B cell (primary cell): ENCODE measurements at regions not wholly inside any gene's neighbourhood (a gene's known extent, or its start where the extent isn't known, plus 50 kb on each side); places are given as distances from the start of the nearest gene placed in this dataset.

ENCODE experiments used
- ATAC-seq: fragments of 200-7000 bp; cut with Tn5 transposase; one replicate; pipeline ENCODE4 v1.10.0; 2021; ENCODE audit warnings: low read depth, mild to moderate bottlenecking, moderate number of reproducible peaks, moderate library complexity
- CTCF ChIA-PET: fragments of 350-600 bp; sonication (Branson Sonifier 250); formaldehyde crosslinking; loops from one replicate; lab custom pipeline; 2021; ENCODE audit warnings: antibody characterized with exemption, inconsistent platforms; lab: Charles Lee
- POLR2A ChIA-PET: fragments of 350-600 bp; sonication (Branson Sonifier 250); formaldehyde crosslinking; loops from one replicate; lab custom pipeline; 2021; ENCODE audit warnings: antibody characterized with exemption; lab: Charles Lee
- DNase-seq: peaks from one replicate; pipeline ENCODE4 v3.0.0; 2013
- H2AFZ ChIP-seq: 2 replicates; pipeline ENCODE4 v1.6.1; 2012; ENCODE audit warnings: mild to moderate bottlenecking, low read depth, low read length; ENCODE audit not compliant: insufficient read depth, poor library complexity, severe bottlenecking
- H3K27ac ChIP-seq, 2 donors: 1 replicate in 1 of 2; 2 replicates in 1 of 2; pipeline ENCODE4 v1.5.1; 2012 to 2013; ENCODE audit warnings: low read length in 2 of 2, mild to moderate bottlenecking in 2 of 2, moderate library complexity in 1 of 2
- H3K27me3 ChIP-seq, 4 experiments: fragments of 200-600 bp in 1 of 4; sonication (generic) in 1 of 4; replicated peaks in 1 of 4; 1 replicate in 2 of 4; 2 replicates in 2 of 4; pipeline versions ENCODE4 v1.6.1 to v1.7.0; 2013 to 2016; ENCODE audit warnings: low read length in 3 of 4, mild to moderate bottlenecking in 2 of 4, mixed read lengths in 1 of 4, moderate library complexity in 1 of 4; ENCODE audit not compliant: insufficient read depth in 4 of 4, control insufficient read depth in 3 of 4; ENCODE audit errors: control extremely low read depth in 1 of 4
- H3K36me3 ChIP-seq, 2 experiments: replicated peaks in 1 of 2; 1 replicate in 1 of 2; 2 replicates in 1 of 2; pipeline versions ENCODE4 v1.6.1 to v1.7.1; 2013; ENCODE audit warnings: low read length in 1 of 2; ENCODE audit not compliant: insufficient read depth in 2 of 2, control insufficient read depth in 1 of 2; ENCODE audit errors: control extremely low read depth in 1 of 2, extremely low read depth in 1 of 2
- H3K4me1 ChIP-seq, 2 donors: fragments of 200-600 bp in 1 of 2; sonication (generic) in 1 of 2; 1 replicate in 1 of 2; 2 replicates in 1 of 2; pipeline versions ENCODE4 v1.5.1 to v1.6.1; 2013 to 2017; ENCODE audit warnings: low read length in 2 of 2; ENCODE audit not compliant: control insufficient read depth in 2 of 2, insufficient read depth in 2 of 2
- H3K4me2 ChIP-seq: replicated peaks from 2 replicates; pipeline ENCODE3; 2012; ENCODE audit warnings: mild to moderate bottlenecking, low read depth, low read length; ENCODE audit not compliant: poor library complexity, severe bottlenecking
- H3K4me3 ChIP-seq, 5 experiments: fragments of 200-600 bp in 1 of 5; sonication (generic) in 1 of 5; 1 replicate in 3 of 5; 2 replicates in 2 of 5; pipeline versions ENCODE4 v1.5.1 to v1.7.0; 2011 to 2016; ENCODE audit warnings: low read length in 4 of 5, mild to moderate bottlenecking in 4 of 5, low read depth in 2 of 5, control low read depth in 1 of 5, moderate library complexity in 1 of 5; ENCODE audit not compliant: insufficient read depth in 1 of 5; ENCODE audit errors: control extremely low read depth in 1 of 5, extremely low read depth in 1 of 5
- H3K79me2 ChIP-seq: fragments of 200-600 bp; sonication (generic); one replicate; pipeline ENCODE4 v1.6.0; 2016; ENCODE audit warnings: low read length; ENCODE audit not compliant: control insufficient read depth, insufficient read depth
- H3K9ac ChIP-seq: fragments of 200-600 bp; sonication (generic); 2 replicates; pipeline ENCODE4 v1.6.1; 2017; ENCODE audit warnings: mild to moderate bottlenecking, low read length, moderate library complexity
- H3K9me3 ChIP-seq, 3 donors: one replicate each; pipeline versions ENCODE4 v1.6.1 to v1.7.1; 2013; ENCODE audit warnings: low read length in 2 of 3; ENCODE audit not compliant: control insufficient read depth in 2 of 3, insufficient read depth in 1 of 3; ENCODE audit errors: control extremely low read depth in 1 of 3
- H4K20me1 ChIP-seq: 2 replicates; pipeline ENCODE4 v1.6.0; 2012; ENCODE audit warnings: mild to moderate bottlenecking, low read length; ENCODE audit not compliant: insufficient read depth, control insufficient read depth, poor library complexity, severe bottlenecking
- H3K27ac Mint-ChIP-seq: one replicate; pipeline ENCODE4 v1.8.0; 2021; ENCODE audit warnings: mixed read lengths
- H3K27me3 Mint-ChIP-seq: one replicate; pipeline ENCODE4 v1.8.0; 2021; ENCODE audit warnings: mixed read lengths
- H3K4me1 Mint-ChIP-seq: one replicate; pipeline ENCODE4 v1.8.0; 2021; ENCODE audit warnings: mixed read lengths
- H3K4me3 Mint-ChIP-seq: one replicate; pipeline ENCODE4 v1.8.0; 2021; ENCODE audit warnings: mixed read lengths
- H3K9me3 Mint-ChIP-seq: one replicate; pipeline ENCODE4 v1.8.0; 2022; ENCODE audit warnings: mixed read lengths; ENCODE audit not compliant: insufficient read depth
- CTCF ChIP-seq: fragments of 200-600 bp; IDR thresholded peaks from one replicate; pipeline ENCODE4 v1.8.0; 2022; ENCODE audit warnings: antibody characterized with exemption, mild to moderate bottlenecking
- EZH2 ChIP-seq: IDR thresholded peaks from 2 replicates; pipeline ENCODE4 v1.6.1; 2012; ENCODE audit warnings: borderline replicate concordance, low read depth, mild to moderate bottlenecking, moderate library complexity, low read length; ENCODE audit not compliant: insufficient read depth, poor library complexity, severe bottlenecking
- WGBS: methylation state at CpG from one replicate; pipeline ENCODE4 v1.1.5; 2013; ENCODE audit warnings: missing lambda C conversion rate; ENCODE audit not compliant: insufficient coverage; 5-methylcytosine and 5-hydroxymethylcytosine counted together
- intact Hi-C: fragments of 100-400 bp; cut with micrococcal nuclease; formaldehyde crosslinking; loops from one replicate; pipeline ENCODE4 v1.10.0; 2022

- H3K4me3 ChIP-seq = no peak overlapping the region
- peaks cover 0 to 2% (median 0%) of the 10 kb centered on the region in 3 donors for H3K9me3 ChIP-seq
- H3K27me3 ChIP-seq = peaks cover 0 to 7% (median 0%) of the 10 kb centered on the region in 4 experiments
- TF ChIP-seq EZH2 = no peak
- no peak for TF ChIP-seq CTCF
- H2AFZ ChIP-seq = no peak overlapping the region
- H3K9ac ChIP-seq = no peak overlapping the region
- no peak overlapping the region for H3K27ac ChIP-seq
- ATAC-seq (no peak), DNase-seq (no peak)
- 78% methylated on average over 12 of the region's 14 CpGs for WGBS
- ChIA-PET CTCF (no interaction called here), POLR2A (no interaction called here)
- H3K27ac Mint-ChIP-seq = no peak overlapping the region
- H3K4me1 ChIP-seq = no peaks in the 10 kb centered on the region
- H3K4me2 ChIP-seq = no peak overlapping the region
- intact Hi-C loops = no loop called here
- H3K9me3 Mint-ChIP-seq = no peaks in the 10 kb centered on the region
- H3K4me3 Mint-ChIP-seq = no peak overlapping the region
- no peaks in the 10 kb centered on the region for H3K79me2 ChIP-seq
- peaks cover 41% of the 10 kb centered on the region for H3K27me3 Mint-ChIP-seq
- no peaks in the 10 kb centered on the region for H3K4me1 Mint-ChIP-seq
- H3K36me3 ChIP-seq = no peaks in the 10 kb centered on the region
- H4K20me1 ChIP-seq = no peaks in the 10 kb centered on the region
Measured at GRCh38 chr2:10964052-10964790, 52.5 kb downstream of the KCNF1 start.

- H3K27me3 ChIP-seq = peaks cover 0 to 7% (median 0%) of the 10 kb centered on the region in 4 experiments
- WGBS = 96% methylated on average over 13 of the region's 19 CpGs
- CTCF ChIA-PET = no interaction called here
- TF ChIP-seq CTCF (no peak), EZH2 (no peak)
- no peak for ATAC-seq
- Mint-ChIP-seq H3K9me3 (no peaks in the 10 kb centered on the region), H3K4me1 (no peaks in the 10 kb centered on the region), H3K27ac (no peak overlapping the region), H3K27me3 (peaks cover 45% of the 10 kb centered on the region), H3K4me3 (no peak overlapping the region)
- H3K9me3 ChIP-seq = peaks cover 0 to 2% (median 0%) of the 10 kb centered on the region in 3 donors
- no peaks in the 10 kb centered on the region for H3K36me3 ChIP-seq
- no peak overlapping the region for H2AFZ ChIP-seq
- DNase-seq = no peak
- no peaks in the 10 kb centered on the region for H3K79me2 ChIP-seq
- H3K4me3 ChIP-seq = no peak overlapping the region
- intact Hi-C loops = no loop called here
- no peak overlapping the region for H3K4me2 ChIP-seq
- H3K27ac ChIP-seq = no peak overlapping the region
- no peak overlapping the region for H3K9ac ChIP-seq
- H4K20me1 ChIP-seq = no peaks in the 10 kb centered on the region
- no peaks in the 10 kb centered on the region for H3K4me1 ChIP-seq
- POLR2A ChIA-PET = no interaction called here
Measured at GRCh38 chr2:10965241-10965843, 53.6 kb downstream of the KCNF1 start.
